CD4-positive, alpha-beta memory T cell (primary cell): ENCODE measurements at regions not wholly inside any gene's neighbourhood (a gene's known extent, or its start where the extent isn't known, plus 50 kb on each side); places are given as distances from the start of the nearest gene placed in this dataset.
A peak's percentile ranks its signal among the peaks of the same experiment; 100 is the strongest.

ENCODE experiments used
- CTCF ChIA-PET: fragments of 350-600 bp; sonication (Branson Sonifier 250); formaldehyde crosslinking; loops from one replicate; lab custom pipeline; 2021; ENCODE audit warnings: inconsistent platforms; ENCODE audit not compliant: partially characterized antibody; lab: Charles Lee
- POLR2A ChIA-PET: fragments of 350-600 bp; sonication (Branson Sonifier 250); formaldehyde crosslinking; loops from one replicate; lab custom pipeline; 2021; ENCODE audit not compliant: partially characterized antibody; lab: Charles Lee
- DNase-seq, 5 donors: peaks; one replicate each; pipeline versions ENCODE4 v3.0.0 to v3.0.0-alpha.2; 2020 to 2022; ENCODE audit warnings: mixed read lengths in 1 of 5
- H3K27ac ChIP-seq: one replicate; pipeline ENCODE4 v1.7.0; 2013; ENCODE audit warnings: low read depth, low read length
- H3K27me3 ChIP-seq: 2 replicates; pipeline ENCODE4 v1.7.0; 2013; ENCODE audit warnings: mild to moderate bottlenecking, low read length, moderate library complexity; ENCODE audit not compliant: insufficient read depth
- H3K36me3 ChIP-seq: 2 replicates; pipeline ENCODE4 v1.7.0; 2013; ENCODE audit warnings: mild to moderate bottlenecking, low read length, moderate library complexity; ENCODE audit not compliant: insufficient read depth
- H3K4me1 ChIP-seq: 2 replicates; pipeline ENCODE4 v1.7.0; 2013; ENCODE audit warnings: mild to moderate bottlenecking, low read length, moderate library complexity; ENCODE audit not compliant: insufficient read depth
- H3K4me3 ChIP-seq, 2 donors: one replicate each; pipeline ENCODE4 v1.7.0; 2013; ENCODE audit warnings: low read length in 2 of 2, mild to moderate bottlenecking in 1 of 2
- H3K9me3 ChIP-seq, 2 donors: one replicate each; pipeline ENCODE4 v1.7.0; 2013; ENCODE audit warnings: low read length in 2 of 2, control low read depth in 1 of 2; ENCODE audit not compliant: control insufficient read depth in 1 of 2
- H3K27ac Mint-ChIP-seq, 7 donors: one replicate each; pipeline ENCODE4 v1.8.0; 2020 to 2021; ENCODE audit warnings: mixed read lengths in 7 of 7, mild to moderate bottlenecking in 6 of 7, inconsistent platforms in 3 of 7, moderate library complexity in 3 of 7
- H3K27me3 Mint-ChIP-seq, 2 donors: one replicate each; pipeline ENCODE4 v1.8.0; 2020 to 2021; ENCODE audit warnings: mixed read lengths in 2 of 2
- H3K36me3 Mint-ChIP-seq, 2 donors: one replicate each; pipeline ENCODE4 v1.8.0; 2020 to 2021; ENCODE audit warnings: mixed read lengths in 2 of 2, inconsistent platforms in 1 of 2, mild to moderate bottlenecking in 1 of 2
- H3K4me1 Mint-ChIP-seq, 4 donors: one replicate each; pipeline ENCODE4 v1.8.0; 2020 to 2021; ENCODE audit warnings: mixed read lengths in 4 of 4, mild to moderate bottlenecking in 1 of 4
- H3K4me3 Mint-ChIP-seq, 8 donors: one replicate each; pipeline ENCODE4 v1.8.0; 2020 to 2021; ENCODE audit warnings: mixed read lengths in 8 of 8, mild to moderate bottlenecking in 7 of 8, moderate library complexity in 6 of 8, inconsistent platforms in 3 of 8
- H3K9me3 Mint-ChIP-seq, 8 donors: one replicate each; pipeline ENCODE4 v1.8.0; 2020 to 2021; ENCODE audit warnings: mixed read lengths in 8 of 8, mild to moderate bottlenecking in 5 of 8, inconsistent platforms in 3 of 8, moderate library complexity in 1 of 8
- intact Hi-C: fragments of 100-400 bp; cut with micrococcal nuclease; formaldehyde crosslinking; loops from one replicate; pipeline ENCODE4 v1.15.1; 2023

- H3K4me3 Mint-ChIP-seq: no peak overlapping the region
- Histone ChIP-seq H3K36me3 (no peaks in the 10 kb centered on the region), H3K9me3 (no peaks in the 10 kb centered on the region), H3K27ac (no peak overlapping the region), H3K4me1 (no peaks in the 10 kb centered on the region), H3K27me3 (peaks cover 3% of the 10 kb centered on the region), H3K4me3 (no peak overlapping the region)
- DNase-seq: peak in 1 of 5 donors; percentile 33
- POLR2A ChIA-PET: no interaction called here
- no peak overlapping the region for H3K27ac Mint-ChIP-seq
- no peaks in the 10 kb centered on the region for H3K4me1 Mint-ChIP-seq
- no peaks in the 10 kb centered on the region for H3K36me3 Mint-ChIP-seq
- intact Hi-C loops: no loop called here
- CTCF ChIA-PET: no interaction called here
- peaks cover 12 to 14% of the 10 kb centered on the region in 2 donors for H3K27me3 Mint-ChIP-seq
- H3K9me3 Mint-ChIP-seq: no peaks in the 10 kb centered on the region
These were observed 51.9 kb upstream of the IGSF9B start for GRCh38 chr11:134008634-134009071.

- no peak overlapping the region for H3K4me3 Mint-ChIP-seq
- Histone ChIP-seq H3K4me1 (no peaks in the 10 kb centered on the region), H3K27me3 (peaks cover 4% of the 10 kb centered on the region), H3K36me3 (no peaks in the 10 kb centered on the region), H3K9me3 (no peaks in the 10 kb centered on the region), H3K27ac (no peak overlapping the region), H3K4me3 (no peak overlapping the region)
- POLR2A ChIA-PET: no interaction called here
- no peaks in the 10 kb centered on the region for H3K9me3 Mint-ChIP-seq
- intact Hi-C loops: no loop called here
- H3K4me1 Mint-ChIP-seq: no peaks in the 10 kb centered on the region
- H3K27me3 Mint-ChIP-seq: peaks cover 25 to 26% of the 10 kb centered on the region in 2 donors
- no peak overlapping the region for H3K27ac Mint-ChIP-seq
- DNase-seq: no peak
- CTCF ChIA-PET: no interaction called here
- H3K36me3 Mint-ChIP-seq: no peaks in the 10 kb centered on the region
These were observed 55.4 kb upstream of the JAM3 start for GRCh38 chr11:134013518-134013917.

- H3K4me3 Mint-ChIP-seq: no peak overlapping the region
- Histone ChIP-seq H3K9me3 (no peaks in the 10 kb centered on the region), H3K36me3 (no peaks in the 10 kb centered on the region), H3K27me3 (peaks cover 4% of the 10 kb centered on the region), H3K4me3 (no peak overlapping the region), H3K27ac (no peak overlapping the region), H3K4me1 (no peaks in the 10 kb centered on the region)
- DNase-seq: no peak
- POLR2A ChIA-PET: no interaction called here
- no peaks in the 10 kb centered on the region for H3K36me3 Mint-ChIP-seq
- H3K9me3 Mint-ChIP-seq: no peaks in the 10 kb centered on the region
- intact Hi-C loops: no loop called here
- H3K27me3 Mint-ChIP-seq: peaks cover 26 to 28% of the 10 kb centered on the region in 2 donors
- CTCF ChIA-PET: interaction anchor here (0.6 kb wide), 1 partner anchor 60 kb away, joined by 3 read pairs; no protein-coding TSS in a partner anchor
- no peaks in the 10 kb centered on the region for H3K4me1 Mint-ChIP-seq
- H3K27ac Mint-ChIP-seq: no peak overlapping the region
These were observed 54.4 kb upstream of the JAM3 start for GRCh38 chr11:134014511-134014910.

GRCh38 chr11:134015556-134015955 lies 53.3 kb upstream of the JAM3 start:
- ChIA-PET POLR2A (interaction anchor here (0.9 kb wide), 1 partner anchor 17 kb away, joined by 3 read pairs; no protein-coding TSS in a partner anchor), CTCF (interaction anchor here (1.6 kb wide), 1 partner anchor 12 kb away, joined by 4 read pairs; no protein-coding TSS in a partner anchor)
- no peaks in the 10 kb centered on the region for H3K36me3 Mint-ChIP-seq
- peaks cover 4% of the 10 kb centered on the region for H3K27me3 ChIP-seq
- H3K27me3 Mint-ChIP-seq: peaks cover 31 to 34% of the 10 kb centered on the region in 2 donors
- H3K9me3 ChIP-seq: no peaks in the 10 kb centered on the region
- no peak overlapping the region for H3K27ac Mint-ChIP-seq
- H3K4me1 Mint-ChIP-seq: no peaks in the 10 kb centered on the region
- H3K4me3 Mint-ChIP-seq: no peak overlapping the region
- H3K4me1 ChIP-seq: no peaks in the 10 kb centered on the region
- no peaks in the 10 kb centered on the region for H3K9me3 Mint-ChIP-seq
- no peaks in the 10 kb centered on the region for H3K36me3 ChIP-seq
- intact Hi-C loops: no loop called here
- DNase-seq: no peak
- H3K27ac ChIP-seq: no peak overlapping the region
- no peak overlapping the region for H3K4me3 ChIP-seq

- Histone ChIP-seq H3K27me3 (peaks cover 4% of the 10 kb centered on the region), H3K27ac (no peak overlapping the region), H3K4me3 (no peak overlapping the region), H3K4me1 (no peaks in the 10 kb centered on the region), H3K9me3 (no peaks in the 10 kb centered on the region), H3K36me3 (no peaks in the 10 kb centered on the region)
- Mint-ChIP-seq H3K4me1 (no peaks in the 10 kb centered on the region), H3K9me3 (no peaks in the 10 kb centered on the region), H3K27ac (no peak overlapping the region), H3K36me3 (no peaks in the 10 kb centered on the region), H3K4me3 (no peak overlapping the region), H3K27me3 (peaks cover 28 to 33% of the 10 kb centered on the region in 2 donors)
- intact Hi-C loops: no loop called here
- DNase-seq: no peak
- ChIA-PET CTCF (interaction anchor here (1.2 kb wide), 1 partner anchor 19 kb away, joined by 3 read pairs; no protein-coding TSS in a partner anchor), POLR2A (no interaction called here)
These were observed 51.1 kb upstream of the JAM3 start for GRCh38 chr11:134017511-134018430.
